GM19035 (cell line): ENCODE measurements at regions not wholly inside any gene's neighbourhood (a gene's known extent, or its start where the extent isn't known, plus 50 kb on each side); places are given as distances from the start of the nearest gene placed in this dataset.
"Not testable (repeated sequence)": the region's sequence is repeated elsewhere in the genome, so short reads cannot be mapped to it uniquely, and the experiment has no call there.

Source experiments
- ATAC-seq: cut with Tn5 transposase; IDR thresholded peaks from one replicate; pipeline ENCODE4 v1.9.1; 2021; ENCODE audit not compliant: unreplicated experiment

DNA sequence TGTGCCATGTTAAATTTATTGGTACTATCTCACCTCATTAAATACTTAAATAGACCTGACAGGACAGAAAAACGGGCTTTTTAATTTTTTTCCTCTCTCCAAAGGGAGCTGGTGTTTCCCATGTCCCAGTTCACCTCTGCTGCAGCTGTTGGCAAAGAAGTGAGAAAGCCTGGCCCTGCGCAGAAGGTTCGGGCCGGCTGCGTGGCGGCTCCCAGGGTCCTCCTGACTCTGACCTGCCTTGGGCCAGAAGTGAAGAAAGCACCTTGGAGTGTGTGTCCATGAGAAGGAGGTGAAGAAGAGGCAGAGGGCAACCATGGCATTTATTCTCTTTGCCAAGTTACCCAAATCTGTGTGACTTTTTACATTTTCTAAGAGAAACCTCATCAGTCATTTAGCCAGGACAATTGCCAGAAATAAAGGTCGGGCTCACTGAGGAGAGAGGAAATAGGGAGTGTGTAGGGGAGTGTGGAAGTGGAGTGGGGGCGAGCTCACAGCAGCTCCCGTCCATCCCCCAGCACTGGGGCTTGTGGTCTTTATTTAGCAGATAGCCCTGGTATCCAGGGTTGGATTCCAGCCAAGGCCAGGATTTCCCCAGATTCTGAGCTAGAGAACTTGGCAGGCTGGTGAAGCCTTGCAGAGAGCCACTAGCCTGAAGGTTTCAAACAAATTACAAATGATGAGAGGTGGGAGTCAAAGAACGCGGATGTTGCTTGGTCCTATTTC is 102.4 kb upstream of the CADM1 start:
- no peak for ATAC-seq

DNA sequence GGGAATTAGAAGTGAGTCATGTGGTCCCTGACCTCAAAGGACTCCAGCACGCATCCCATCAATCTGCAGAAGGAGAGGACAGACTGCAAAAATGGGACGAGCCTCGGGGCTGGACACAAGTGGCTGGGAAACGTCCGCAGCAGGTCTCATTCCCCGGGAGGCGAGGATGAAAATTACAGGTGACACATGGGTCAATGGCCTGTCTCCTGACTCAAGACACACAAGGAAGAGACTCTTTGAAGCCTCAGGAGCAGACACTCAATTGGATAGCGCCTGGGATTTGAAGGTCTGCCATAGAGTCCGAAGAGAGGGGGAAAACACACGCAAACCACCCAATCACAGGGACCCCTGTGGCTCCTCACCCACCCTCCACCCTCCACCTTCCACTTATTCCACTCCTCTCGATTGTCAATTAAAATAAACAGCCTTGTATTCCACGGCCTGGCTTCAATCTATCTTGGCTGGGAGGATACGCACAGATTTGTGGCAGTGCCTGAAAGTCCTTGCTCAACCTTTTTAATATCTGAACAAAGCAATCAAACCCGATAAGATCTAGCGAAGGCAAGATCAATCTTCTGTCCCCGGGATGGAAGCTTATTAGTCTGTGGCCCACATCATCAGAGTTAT is 101.8 kb upstream of the CADM1 start:
- ATAC-seq: no peak

- ATAC-seq: not testable (repeated sequence)
These were observed 101.2 kb upstream of the CADM1 start for GRCh38 chr11:115605397-115605796.

GRCh38 chr11:115599125-115599524 is 94.9 kb upstream of the CADM1 start:
- ATAC-seq: no peak

DNA sequence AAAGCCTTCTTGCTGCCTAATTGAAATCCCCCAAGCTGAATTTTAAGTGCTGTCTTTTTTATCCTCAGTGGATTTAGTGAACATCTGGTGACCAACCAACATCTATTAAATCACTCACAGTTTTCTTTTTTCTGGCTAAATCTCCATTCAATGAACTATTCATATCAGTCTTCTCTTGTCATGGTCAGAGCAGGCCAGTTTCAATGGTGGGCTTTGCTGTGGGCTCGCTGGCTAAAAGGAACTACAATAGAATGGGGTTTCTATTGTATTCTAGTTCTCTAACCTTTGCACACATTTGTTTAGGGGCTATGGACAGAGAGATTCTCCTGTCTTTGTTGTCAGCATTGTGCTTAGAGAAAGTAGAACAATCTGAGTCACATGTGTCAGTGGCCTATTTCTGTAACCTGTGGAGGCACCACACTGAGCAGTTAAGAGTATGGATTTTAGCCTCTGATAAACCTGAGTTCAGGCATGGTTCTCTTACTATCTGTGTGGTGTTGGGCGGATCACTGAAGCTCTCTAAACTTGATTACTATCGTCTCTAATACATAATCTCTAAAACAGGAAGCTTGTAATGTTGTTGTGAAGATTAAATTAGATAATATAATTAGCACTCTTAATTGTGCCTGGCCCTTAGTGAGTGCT is 94.2 kb upstream of the CADM1 start:
- ATAC-seq: no peak

- ATAC-seq: no peak
These were observed 87.2 kb upstream of the CADM1 start for GRCh38 chr11:115591380-115591779.

- ATAC-seq: no peak
These were observed 86.0 kb upstream of the CADM1 start for GRCh38 chr11:115590254-115590653.

DNA sequence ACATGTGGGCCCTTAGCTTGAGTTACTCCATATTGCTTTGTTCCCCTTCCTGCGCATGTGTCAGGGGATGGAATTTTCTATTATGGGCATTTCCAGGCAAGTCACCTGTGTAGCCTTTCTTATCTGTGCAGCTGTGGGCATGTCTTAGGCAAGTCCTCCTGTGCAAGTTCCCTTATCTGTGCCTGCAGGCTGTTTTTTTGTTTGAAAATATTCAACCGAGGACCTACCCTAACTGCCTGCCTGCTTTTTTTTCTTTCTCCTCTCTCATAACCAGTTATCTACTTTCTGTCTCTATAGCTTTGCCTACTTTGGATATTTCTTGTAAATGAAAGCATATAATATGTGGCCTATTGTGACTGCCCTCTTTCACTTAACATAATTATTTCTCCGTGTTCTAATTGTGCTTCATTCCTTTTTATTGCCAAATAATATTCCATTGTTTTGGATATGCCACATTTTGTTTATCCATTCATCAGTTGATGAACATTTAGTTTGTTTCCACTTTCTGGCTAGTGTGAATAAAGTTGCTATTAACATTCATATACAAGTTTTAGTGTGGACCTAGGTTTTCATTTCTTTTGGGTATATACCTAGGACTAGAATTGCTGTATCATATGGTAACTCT is 83.6 kb upstream of the CADM1 start:
- ATAC-seq: no peak

GRCh38 chr11:115585361-115586024 is 81.3 kb upstream of the CADM1 start:
- peak; percentile 95 for ATAC-seq

DNA sequence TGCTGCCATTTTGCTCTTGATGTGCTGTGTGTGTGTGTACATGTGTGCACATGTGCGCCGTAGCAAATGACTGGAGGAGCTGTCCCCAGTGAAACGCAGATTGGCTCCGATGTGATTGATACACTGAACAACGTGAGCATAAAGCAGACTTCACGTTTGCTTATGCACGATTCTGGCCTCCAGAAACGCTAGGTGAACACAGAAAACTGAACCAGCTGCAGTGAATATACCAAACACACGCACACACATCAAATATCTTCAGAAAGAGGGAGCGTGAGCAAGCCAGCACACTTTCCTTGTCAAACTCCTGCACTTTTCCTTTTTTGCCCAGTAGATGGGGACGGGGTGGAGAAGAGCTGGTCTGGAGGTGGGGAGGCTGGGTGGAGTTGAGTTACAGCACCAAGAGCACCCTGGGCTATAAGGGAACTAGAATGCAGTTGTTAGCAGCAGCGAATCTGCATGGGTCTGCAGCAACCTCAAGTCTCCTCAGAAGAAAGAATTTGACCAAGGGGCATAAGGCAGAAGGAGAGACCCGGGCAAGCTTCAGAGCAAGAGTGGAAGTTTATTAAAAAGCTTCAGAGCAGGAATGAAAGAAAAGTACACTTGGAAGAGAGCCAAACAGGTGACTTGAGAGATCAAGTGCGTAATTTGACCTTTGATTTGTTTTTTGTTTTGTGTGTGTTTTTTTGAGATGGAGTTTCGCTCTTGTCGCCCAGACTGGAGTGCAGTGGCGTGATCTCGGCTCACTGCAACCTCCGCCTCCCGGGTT is 77.8 kb upstream of the CADM1 start:
- ATAC-seq: no peak

- ATAC-seq: no peak
These were observed 76.9 kb upstream of the CADM1 start for GRCh38 chr11:115580927-115581680.

DNA sequence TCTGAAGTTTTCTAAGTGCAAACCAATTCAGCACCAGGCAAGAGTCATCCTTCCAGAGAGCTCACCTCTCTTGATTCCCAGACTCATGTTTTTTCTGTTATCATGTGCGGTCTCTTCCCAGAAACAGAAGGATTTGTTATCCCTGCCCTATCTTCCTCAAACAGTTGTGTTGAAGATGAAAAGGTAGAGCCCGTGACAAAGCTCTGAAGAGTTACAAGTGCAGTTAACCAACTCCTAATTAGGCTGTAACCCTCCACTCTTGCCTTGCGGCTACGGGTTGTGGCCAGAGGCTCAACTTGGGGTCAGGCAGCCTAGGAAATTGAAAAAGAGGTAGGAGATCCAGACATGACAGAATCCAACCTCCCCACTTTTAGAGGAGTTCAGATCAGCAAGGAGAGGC is 76.2 kb upstream of the CADM1 start:
- no peak for ATAC-seq

GRCh38 chr11:115579181-115579825 is 75.1 kb upstream of the CADM1 start:
- no peak for ATAC-seq

DNA sequence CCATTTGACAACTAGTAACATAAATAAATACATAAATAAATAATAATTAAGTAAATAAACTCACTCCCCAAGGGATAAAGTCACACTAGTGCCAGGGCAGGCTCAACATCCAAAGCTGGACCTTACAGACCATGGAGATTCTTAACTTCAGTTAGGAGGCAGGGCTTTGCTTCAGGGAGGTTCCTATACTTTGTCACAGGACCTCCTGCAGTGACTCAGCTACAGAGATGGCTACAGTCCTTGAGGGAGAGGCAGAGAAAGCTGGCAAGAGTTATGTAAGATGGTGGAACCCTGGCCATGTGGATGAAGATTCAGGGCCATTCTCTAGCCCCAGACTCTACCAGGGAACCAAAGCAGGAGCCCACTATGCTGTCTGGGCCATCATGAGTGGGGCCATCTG is 74.1 kb upstream of the CADM1 start:
- ATAC-seq: no peak

GRCh38 chr11:115577701-115578100 is 73.5 kb upstream of the CADM1 start:
- ATAC-seq: no peak

DNA sequence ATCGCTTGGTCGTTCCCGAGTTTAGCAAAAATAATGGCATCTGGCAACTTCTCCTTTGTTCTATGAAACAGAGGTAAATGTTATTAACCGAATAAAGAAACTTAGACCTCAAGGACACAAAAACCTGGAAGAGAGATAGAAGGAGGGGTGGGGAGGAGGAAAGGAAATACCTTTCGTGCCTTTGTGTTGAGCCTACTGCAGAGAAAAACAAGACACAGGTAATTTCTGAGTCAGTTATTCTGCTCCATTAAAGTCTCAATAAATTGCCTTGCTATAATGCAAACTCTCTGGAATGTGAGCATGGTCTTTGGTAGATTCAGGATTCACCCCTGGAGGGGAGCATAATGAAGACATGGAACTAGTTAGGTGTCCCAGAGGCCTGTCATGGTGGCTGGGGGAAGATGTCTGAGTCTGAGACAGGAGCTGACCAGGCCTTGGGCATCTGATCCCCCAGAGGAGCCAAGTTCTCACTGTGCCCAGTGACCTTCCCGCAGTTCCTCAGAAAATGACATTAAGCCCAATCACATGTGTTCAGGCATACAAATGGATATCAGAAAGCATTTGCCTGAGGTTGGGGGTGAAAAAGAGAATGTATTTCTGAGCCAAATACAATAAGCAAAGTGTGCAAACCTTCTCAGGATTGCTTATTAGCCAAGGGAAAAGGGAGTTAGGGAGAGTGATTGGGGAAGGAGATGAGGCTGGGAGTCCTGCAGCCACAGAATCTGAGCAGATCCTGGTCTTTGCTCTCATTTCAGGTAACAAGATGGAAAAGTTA is 72.6 kb upstream of the CADM1 start:
- ATAC-seq: no peak

DNA sequence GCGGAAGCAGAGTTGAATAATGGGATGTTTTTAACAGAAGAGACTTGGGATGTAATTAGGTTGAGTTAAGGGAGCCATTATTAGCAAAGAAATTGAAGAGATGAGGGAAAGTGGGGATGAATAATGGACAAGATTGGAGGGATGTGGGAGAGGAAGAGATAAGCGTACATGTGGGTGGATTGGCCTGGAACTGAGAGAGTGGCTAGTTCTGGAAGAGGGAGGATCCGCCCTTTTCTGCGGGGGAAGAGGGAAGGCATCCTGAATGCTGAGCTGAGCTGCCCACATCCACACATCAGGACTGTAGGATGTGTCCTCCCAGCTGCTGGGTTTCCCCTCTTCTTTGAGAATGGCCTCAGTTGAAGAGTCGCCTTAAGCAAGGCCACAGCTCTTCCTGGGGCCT is 68.3 kb upstream of the CADM1 start:
- ATAC-seq: no peak

- no peak for ATAC-seq
These were observed 62.1 kb upstream of the CADM1 start for GRCh38 chr11:115566180-115566764.
